Activated CD4-positive, alpha-beta T cell treated with anti-CD3 and anti-CD28 coated beads, Interleukin-2, amount 50 U/mL, for 48 hours (primary cell): ENCODE measurements at regions not wholly inside any gene's neighbourhood (a gene's known extent, or its start where the extent isn't known, plus 50 kb on each side); places are given as distances from the start of the nearest gene placed in this dataset.
A peak's percentile ranks its signal among the peaks of the same experiment; 100 is the strongest.

Experiments used
- DNase-seq, 2 experiments: peaks; one replicate each; pipeline ENCODE4 v3.0.0-alpha.2; 2020

- DNase-seq, result no peak
Measured at GRCh38 chr1:221796700-221797099, 54.8 kb upstream of the DUSP10 start.

GRCh38 chr1:221795380-221795779 lies 53.5 kb upstream of the DUSP10 start:
- DNase-seq, result peak in 1 of 2 experiments; percentile 47

GRCh38 chr1:221794935-221795334 lies 53.0 kb upstream of the DUSP10 start:
- no peak for DNase-seq

GRCh38 chr1:221794079-221794670 lies 52.3 kb upstream of the DUSP10 start:
- DNase-seq, result no peak

GRCh38 chr1:221793439-221794078 lies 51.7 kb upstream of the DUSP10 start:
- no peak for DNase-seq

GRCh38 chr1:221791846-221792245 lies 50.0 kb upstream of the DUSP10 start:
- no peak for DNase-seq
